ENCODE measurements at regions not wholly inside any gene's neighbourhood (a gene's known extent, or its start where the extent isn't known, plus 50 kb on each side); places are given as distances from the start of the nearest gene placed in this dataset.

DNA sequence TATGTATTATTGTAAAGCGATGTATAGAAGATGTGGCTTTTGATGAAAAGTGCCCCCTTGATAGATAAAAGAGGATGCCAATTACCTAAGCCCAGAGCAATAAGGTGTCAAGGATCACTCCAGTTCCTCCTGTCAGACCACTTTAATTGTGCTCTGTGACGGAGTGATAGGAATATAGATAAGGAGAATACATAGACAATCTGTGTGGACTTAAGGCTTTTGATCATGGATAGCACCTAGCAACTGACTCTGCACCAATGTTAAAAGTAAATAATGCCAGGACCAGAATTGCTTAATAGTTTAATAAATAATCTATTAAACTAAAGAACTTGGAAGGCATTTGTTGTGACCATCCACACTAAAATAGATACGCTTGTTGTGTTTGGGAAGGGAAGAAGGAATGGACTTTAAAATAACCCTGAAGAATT, 390.7 kb upstream of the ARGLU1 start:
- no peak for DNase-seq (ENCODE audit: extremely low spot score)
- ChIA-PET POLR2A (no interaction called here), CTCF (no interaction called here)
- TF ChIP-seq, protein P1, sequence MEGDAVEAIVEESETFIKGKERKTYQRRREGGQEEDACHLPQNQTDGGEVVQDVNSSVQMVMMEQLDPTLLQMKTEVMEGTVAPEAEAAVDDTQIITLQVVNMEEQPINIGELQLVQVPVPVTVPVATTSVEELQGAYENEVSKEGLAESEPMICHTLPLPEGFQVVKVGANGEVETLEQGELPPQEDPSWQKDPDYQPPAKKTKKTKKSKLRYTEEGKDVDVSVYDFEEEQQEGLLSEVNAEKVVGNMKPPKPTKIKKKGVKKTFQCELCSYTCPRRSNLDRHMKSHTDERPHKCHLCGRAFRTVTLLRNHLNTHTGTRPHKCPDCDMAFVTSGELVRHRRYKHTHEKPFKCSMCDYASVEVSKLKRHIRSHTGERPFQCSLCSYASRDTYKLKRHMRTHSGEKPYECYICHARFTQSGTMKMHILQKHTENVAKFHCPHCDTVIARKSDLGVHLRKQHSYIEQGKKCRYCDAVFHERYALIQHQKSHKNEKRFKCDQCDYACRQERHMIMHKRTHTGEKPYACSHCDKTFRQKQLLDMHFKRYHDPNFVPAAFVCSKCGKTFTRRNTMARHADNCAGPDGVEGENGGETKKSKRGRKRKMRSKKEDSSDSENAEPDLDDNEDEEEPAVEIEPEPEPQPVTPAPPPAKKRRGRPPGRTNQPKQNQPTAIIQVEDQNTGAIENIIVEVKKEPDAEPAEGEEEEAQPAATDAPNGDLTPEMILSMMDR (IDR thresholded peaks at IDR 0.05; ENCODE audit: control extremely low read depth, extremely low read depth, low read depth, missing control alignments) = no peak

DNA sequence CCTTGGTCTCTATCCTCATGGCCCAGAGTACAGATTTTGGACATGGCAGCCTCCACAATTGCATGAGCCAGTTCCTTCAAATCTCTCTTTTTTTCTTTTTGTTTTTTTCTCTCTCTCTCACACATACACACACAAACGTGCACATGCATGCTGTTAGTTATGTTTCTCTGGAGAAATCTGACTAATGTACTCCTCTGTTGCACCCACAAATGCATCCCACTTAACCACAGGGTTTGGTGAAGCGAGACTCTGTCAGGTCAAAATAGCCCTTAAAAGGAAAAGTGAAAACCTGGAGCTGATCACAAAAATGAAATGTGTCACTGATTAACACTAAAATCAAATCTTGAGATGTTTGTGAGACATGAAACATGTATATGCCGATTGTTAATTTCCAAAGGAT, 374.6 kb upstream of the ARGLU1 start:
- TF ChIP-seq, protein P1 (IDR thresholded peaks at IDR 0.05; ENCODE audit: control extremely low read depth, extremely low read depth, low read depth, missing control alignments) = no peak
- ChIA-PET CTCF (no interaction called here), POLR2A (no interaction called here)
- DNase-seq (ENCODE audit: extremely low spot score) = no peak

DNA sequence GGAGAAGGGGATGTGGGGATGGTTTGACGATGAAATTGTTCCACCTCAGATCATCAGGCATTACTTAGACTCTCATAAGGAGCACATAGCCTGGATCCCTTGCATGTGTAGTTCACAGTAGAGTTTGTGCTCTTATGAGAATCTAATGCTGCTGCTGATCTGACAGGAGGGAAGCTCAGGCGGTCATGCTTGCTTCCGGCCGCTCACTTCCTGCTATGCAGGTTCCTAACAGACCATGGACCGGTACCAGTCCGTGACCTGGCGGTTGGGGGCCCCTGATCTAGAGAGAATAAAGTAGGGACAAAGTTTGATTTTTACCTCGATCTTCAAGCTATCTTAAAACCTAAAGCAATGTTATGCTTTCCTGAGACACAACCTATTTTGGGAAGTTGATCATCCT, 373.8 kb upstream of the ARGLU1 start:
- TF ChIP-seq, protein P1 (IDR thresholded peaks at IDR 0.05; ENCODE audit: control extremely low read depth, extremely low read depth, low read depth, missing control alignments) = no peak

DNA sequence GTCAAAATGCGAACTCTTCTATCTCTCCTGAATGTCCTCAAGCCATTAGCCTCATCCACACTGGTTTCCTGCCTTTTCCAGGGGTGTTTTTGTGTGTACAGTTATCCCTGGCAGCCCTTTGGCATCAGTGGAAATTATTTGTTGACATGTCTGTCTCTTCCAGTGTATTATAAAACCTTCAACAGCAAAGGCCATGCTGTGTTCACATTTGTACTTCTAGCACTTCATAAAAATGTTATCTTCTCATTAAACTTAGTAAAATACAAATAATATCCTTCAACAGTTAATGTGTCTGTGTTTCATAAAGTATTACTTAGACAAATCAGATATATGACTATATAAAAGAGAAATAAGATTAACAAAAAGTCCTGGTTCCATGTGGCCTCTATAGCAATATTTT, 359.5 kb upstream of the ARGLU1 start:
- no peak for DNase-seq (ENCODE audit: extremely low spot score)
- TF ChIP-seq, protein P1 (IDR thresholded peaks at IDR 0.05; ENCODE audit: control extremely low read depth, extremely low read depth, low read depth, missing control alignments) = no peak
- CTCF ChIA-PET = interaction anchor here (1.4 to 1.5 kb wide), 2 partner anchors 9 to 13 kb away, joined by 3 read pairs; no protein-coding TSS in a partner anchor
- POLR2A ChIA-PET = no interaction called here

More for the DNA sequence above, 373.8 kb upstream of the ARGLU1 start:
- POLR2A ChIA-PET = no interaction called here
- CTCF ChIA-PET = interaction anchor here (0.8 kb wide), 1 partner anchor 10 kb away, joined by 3 read pairs; no protein-coding TSS in a partner anchor
- no peak for DNase-seq (ENCODE audit: extremely low spot score)

DNA sequence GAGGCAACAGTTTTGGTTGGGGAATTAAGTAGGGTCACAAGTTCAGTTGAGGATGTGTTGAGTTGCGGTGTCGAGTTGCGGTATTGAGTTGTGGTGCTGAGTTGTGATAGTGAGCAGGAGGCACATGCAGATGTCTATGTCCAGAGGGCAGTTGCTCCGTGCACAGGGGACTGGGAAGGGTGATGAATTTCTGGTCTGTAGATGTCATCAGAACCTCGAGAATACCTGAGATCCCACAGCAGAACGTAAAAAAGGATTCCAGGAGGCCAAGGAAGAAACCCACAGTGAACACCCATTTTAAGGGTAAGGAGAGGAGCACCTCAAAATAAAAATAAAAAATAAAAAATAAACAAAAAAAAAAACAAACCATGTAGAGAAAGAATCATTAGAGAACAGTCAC, 354.4 kb upstream of the ARGLU1 start:
- CTCF ChIA-PET = interaction anchor here (1.7 kb wide), 1 partner anchor 8 kb away, joined by 4 read pairs; no protein-coding TSS in a partner anchor
- no peak for DNase-seq (ENCODE audit: extremely low spot score)
- TF ChIP-seq, protein P1 (IDR thresholded peaks at IDR 0.05; ENCODE audit: control extremely low read depth, extremely low read depth, low read depth, missing control alignments) = no peak
- POLR2A ChIA-PET = no interaction called here

DNA sequence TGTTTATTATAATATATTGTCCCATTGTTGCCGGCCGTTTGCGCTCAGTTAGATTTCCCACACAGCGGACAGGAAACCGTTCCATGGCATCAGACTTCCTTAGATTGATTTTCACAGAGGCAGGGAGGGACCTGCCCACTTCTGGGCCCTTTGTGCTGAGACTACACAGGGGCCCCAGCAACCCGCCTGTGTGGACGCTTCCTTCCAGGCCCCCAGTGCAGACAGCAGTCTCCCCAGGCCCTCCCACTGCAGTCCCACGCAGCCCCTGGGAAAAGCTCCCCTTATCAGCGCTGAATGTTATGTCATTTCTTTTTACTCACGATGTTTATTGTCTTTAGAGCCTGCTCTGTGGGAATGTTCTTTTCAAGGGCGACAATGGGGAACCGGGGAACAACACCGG, 351.7 kb upstream of the ARGLU1 start:
- TF ChIP-seq, protein P1 (IDR thresholded peaks at IDR 0.05; ENCODE audit: control extremely low read depth, extremely low read depth, low read depth, missing control alignments) = no peak
- CTCF ChIA-PET = interaction anchor here (0.9 to 1.9 kb wide), 3 partner anchors 14 to 25 kb away, joined by 4 to 6 read pairs (median 6); no protein-coding TSS in a partner anchor
- POLR2A ChIA-PET = no interaction called here
- no peak for DNase-seq (ENCODE audit: extremely low spot score)
